Left colon (tissue), 2 donors: ENCODE measurements at regions not wholly inside any gene's neighbourhood (a gene's known extent, or its start where the extent isn't known, plus 50 kb on each side); places are given as distances from the start of the nearest gene placed in this dataset.

Experiments used
- ATAC-seq: fragments of 200-7000 bp; cut with Tn5 transposase; one replicate; pipeline ENCODE4 v1.9.1; 2020; ENCODE audit warnings: mild to moderate bottlenecking, moderate library complexity
- DNase-seq, 2 donors: peaks; one replicate each; pipeline ENCODE4 v3.0.0-alpha.2; 2020
- intact Hi-C, 2 donors: fragments of 100-400 bp; cut with DNase I in 1 of 2; cut with micrococcal nuclease in 1 of 2; formaldehyde crosslinking; loops; one replicate each; pipeline versions ENCODE4 v1.11.2 to v1.14.0; 2022; cut with DNase I, micrococcal nuclease
- donor health status: DM: no; HTN: no; CAD: no.
- donor health status: DM: yes; HTN: yes; CAD: no.

GRCh38 chr12:19030603-19031002 lies 98.9 kb upstream of the PLEKHA5 start:
- ATAC-seq (no peak), DNase-seq (no peak)
- intact Hi-C loops, result no loop called here

- ATAC-seq, result no peak
- intact Hi-C loops, result no loop called here
- no peak for DNase-seq
Observed at GRCh38 chr12:19031032-19031431, 98.5 kb upstream of the PLEKHA5 start.

GRCh38 chr12:19032826-19033225 lies 96.7 kb upstream of the PLEKHA5 start:
- ATAC-seq, result no peak
- intact Hi-C loops, result no loop called here
- DNase-seq, result no peak

- intact Hi-C loops, result no loop called here
- ATAC-seq, result no peak
- DNase-seq, result no peak
Observed at GRCh38 chr12:19033244-19033643, 96.3 kb upstream of the PLEKHA5 start.

GRCh38 chr12:19034937-19035336 lies 94.6 kb upstream of the PLEKHA5 start:
- intact Hi-C loops, result no loop called here
- no peak for ATAC-seq
- DNase-seq, result no peak

- DNase-seq (no peak), ATAC-seq (no peak)
- intact Hi-C loops, result no loop called here
Observed at GRCh38 chr12:19035536-19035935, 94.0 kb upstream of the PLEKHA5 start.

GRCh38 chr12:19036673-19037357 lies 92.7 kb upstream of the PLEKHA5 start:
- ATAC-seq (no peak), DNase-seq (no peak)
- intact Hi-C loops, result no loop called here

GRCh38 chr12:19038209-19038608 lies 91.3 kb upstream of the PLEKHA5 start:
- DNase-seq (no peak), ATAC-seq (no peak)
- intact Hi-C loops, result no loop called here

GRCh38 chr12:19039515-19039914 lies 90.0 kb upstream of the PLEKHA5 start:
- no peak for ATAC-seq

GRCh38 chr12:19042221-19042620 lies 87.3 kb upstream of the PLEKHA5 start:
- ATAC-seq (no peak), DNase-seq (no peak)
- intact Hi-C loops, result no loop called here

More at GRCh38 chr12:19039515-19039914, 90.0 kb upstream of the PLEKHA5 start:
- no peak for DNase-seq
- intact Hi-C loops, result no loop called here

GRCh38 chr12:19044430-19044829 lies 85.1 kb upstream of the PLEKHA5 start:
- ATAC-seq (peak; percentile 67), DNase-seq (no peak)
- intact Hi-C loops, result no loop called here

GRCh38 chr12:19044891-19045290 lies 84.6 kb upstream of the PLEKHA5 start:
- intact Hi-C loops, result no loop called here
- ATAC-seq (peak; percentile 100), DNase-seq (no peak)

- intact Hi-C loops, result no loop called here
- ATAC-seq (no peak), DNase-seq (no peak)
Observed at GRCh38 chr12:19045426-19045825, 84.1 kb upstream of the PLEKHA5 start.

- intact Hi-C loops, result no loop called here
- ATAC-seq, result no peak
- no peak for DNase-seq
Observed at GRCh38 chr12:19048943-19049342, 80.6 kb upstream of the PLEKHA5 start.

GRCh38 chr12:19052689-19053088 lies 76.8 kb upstream of the PLEKHA5 start:
- ATAC-seq, result no peak
- DNase-seq, result no peak
- intact Hi-C loops, result no loop called here

- DNase-seq (no peak), ATAC-seq (no peak)
- intact Hi-C loops, result no loop called here
Observed at GRCh38 chr12:19053218-19053617, 76.3 kb upstream of the PLEKHA5 start.

- no peak for ATAC-seq
- no peak for DNase-seq
- intact Hi-C loops, result no loop called here
Observed at GRCh38 chr12:19054035-19054434, 75.5 kb upstream of the PLEKHA5 start.

- DNase-seq (no peak), ATAC-seq (no peak)
- intact Hi-C loops, result no loop called here
Observed at GRCh38 chr12:19055589-19055988, 73.9 kb upstream of the PLEKHA5 start.

- ATAC-seq (peak; percentile 42), DNase-seq (no peak)
- intact Hi-C loops, result no loop called here
Observed at GRCh38 chr12:19058235-19059021, 71.1 kb upstream of the PLEKHA5 start.

GRCh38 chr12:19064713-19065112 lies 64.8 kb upstream of the PLEKHA5 start:
- DNase-seq (no peak), ATAC-seq (no peak)
- intact Hi-C loops, result no loop called here

GRCh38 chr12:19065223-19065622 lies 64.3 kb upstream of the PLEKHA5 start:
- ATAC-seq, result no peak
- intact Hi-C loops, result no loop called here
- DNase-seq, result no peak
